ENCODE measurements at regions not wholly inside any gene's neighbourhood (a gene's known extent, or its start where the extent isn't known, plus 50 kb on each side); places are given as distances from the start of the nearest gene placed in this dataset.

GRCh38 chr16:86429663-86430062 lies 80.7 kb upstream of the FOXF1 start:
- DNase-seq = no peak

GRCh38 chr16:86430814-86431213 lies 79.5 kb upstream of the FOXF1 start:
- no peak for DNase-seq

- DNase-seq = no peak
These were observed 78.8 kb upstream of the FOXF1 start for GRCh38 chr16:86431540-86431939.

- no peak for DNase-seq
These were observed 78.3 kb upstream of the FOXF1 start for GRCh38 chr16:86432048-86432447.

DNA sequence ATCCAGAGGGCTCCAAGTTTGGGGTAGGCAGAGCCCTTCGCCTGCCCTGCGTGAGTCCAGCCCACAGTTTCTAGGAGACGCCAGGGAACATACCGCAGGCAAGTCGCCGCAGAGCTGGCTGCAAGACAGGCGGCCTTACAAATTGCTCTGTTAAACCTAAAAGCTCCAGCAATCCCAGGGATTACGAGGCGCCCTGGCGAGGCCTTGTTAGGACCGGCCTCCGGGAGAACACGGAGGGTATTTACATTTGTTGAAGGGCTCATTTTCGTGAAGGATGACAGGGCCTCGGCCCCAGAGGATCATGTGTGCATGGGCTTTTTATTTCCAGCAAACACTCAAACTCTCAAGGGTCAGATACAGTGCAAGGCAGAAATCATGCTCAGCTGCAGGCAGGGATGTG lies 77.6 kb upstream of the FOXF1 start:
- no peak for DNase-seq

GRCh38 chr16:86436466-86437185 lies 73.7 kb upstream of the FOXF1 start:
- no peak for DNase-seq

DNA sequence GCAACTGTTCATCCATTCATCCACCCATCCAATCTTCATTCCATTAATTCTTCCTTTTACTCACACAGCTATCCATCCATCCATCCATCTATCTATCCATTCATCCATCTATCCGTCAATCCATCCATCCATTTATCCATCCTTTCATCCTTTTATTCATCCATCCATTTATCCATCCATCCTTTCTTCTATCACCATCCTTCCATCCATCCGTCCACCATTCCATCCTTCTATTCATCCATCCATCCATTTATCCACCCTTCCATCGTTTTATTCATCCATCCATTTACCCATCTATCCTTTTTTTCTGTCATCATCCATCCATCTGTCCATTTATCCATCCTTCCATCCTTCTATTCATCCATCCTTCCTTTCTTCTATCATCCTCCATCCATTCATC lies 73.0 kb upstream of the FOXF1 start:
- DNase-seq = no peak

DNA sequence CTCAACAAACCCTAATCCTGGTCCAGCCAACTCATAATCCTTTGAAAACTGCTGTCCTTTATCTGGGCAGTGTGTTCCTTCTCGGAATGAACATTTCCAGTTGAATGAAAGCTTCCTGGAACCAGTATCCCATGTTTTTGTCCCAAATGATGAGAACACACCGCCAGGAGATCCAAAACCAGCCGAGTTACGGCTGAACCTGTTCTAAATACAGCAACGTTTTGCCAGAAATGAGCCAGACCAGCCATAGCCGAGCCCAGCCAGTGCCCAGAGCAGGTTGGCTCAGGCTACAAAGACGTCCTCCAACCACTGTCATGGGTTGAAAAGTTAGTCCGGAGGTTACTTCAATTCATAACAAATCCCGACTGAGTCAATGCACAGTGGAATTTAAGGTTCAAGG lies 67.6 kb upstream of the FOXF1 start:
- no peak for DNase-seq

DNA sequence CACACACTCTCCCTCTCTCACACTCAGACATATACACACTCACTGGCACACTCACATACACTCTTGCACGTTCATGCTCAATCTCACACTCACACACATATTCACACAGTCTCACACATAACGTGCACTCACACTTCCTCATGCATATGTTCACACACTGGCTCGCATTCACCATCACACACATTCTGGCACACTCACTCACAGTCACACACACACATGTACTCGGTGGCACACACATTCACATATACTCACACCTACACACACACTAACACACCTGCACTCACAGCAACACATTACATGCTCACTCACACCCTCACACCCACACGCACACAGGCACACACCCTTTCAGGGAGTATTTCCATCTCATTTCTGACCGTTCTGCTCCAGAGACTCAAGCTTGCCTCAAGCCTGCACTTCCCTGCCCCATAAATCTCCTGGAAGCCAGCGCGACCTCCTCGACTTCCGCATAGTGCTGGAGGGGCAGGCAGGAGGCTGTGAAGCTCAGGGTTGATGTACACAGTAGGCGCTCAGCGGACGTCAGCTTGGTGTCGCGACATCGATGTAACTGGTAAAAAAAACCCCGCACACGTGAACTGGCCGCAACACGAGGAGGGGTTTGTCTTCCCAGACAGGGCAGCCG lies 66.7 kb upstream of the FOXF1 start:
- DNase-seq = no peak

- no peak for DNase-seq
These were observed 66.1 kb upstream of the FOXF1 start for GRCh38 chr16:86444261-86444660.

- DNase-seq = no peak
These were observed 65.7 kb upstream of the FOXF1 start for GRCh38 chr16:86444661-86445060.

DNA sequence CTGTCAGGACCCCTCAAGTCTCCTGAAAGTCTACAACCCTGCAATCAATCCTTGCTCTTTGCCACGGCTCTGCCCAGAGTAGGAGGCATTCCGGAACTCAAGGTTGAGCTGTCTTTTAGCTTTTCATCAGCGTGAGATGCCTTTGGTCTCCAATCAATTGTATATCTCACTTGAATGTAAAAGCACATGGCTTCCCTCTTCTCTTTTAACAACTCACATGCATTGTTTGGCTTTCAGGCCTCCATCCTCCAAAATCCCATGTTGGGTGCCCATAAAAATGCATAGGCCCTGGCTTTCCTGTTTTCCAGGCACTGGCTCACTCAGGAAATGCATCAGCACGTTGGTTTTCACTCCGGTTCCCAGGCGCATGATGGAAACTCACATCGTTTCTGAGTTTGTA lies 64.0 kb upstream of the FOXF1 start:
- no peak for DNase-seq

GRCh38 chr16:86447228-86447627 lies 63.1 kb upstream of the FOXF1 start:
- DNase-seq = no peak

DNA sequence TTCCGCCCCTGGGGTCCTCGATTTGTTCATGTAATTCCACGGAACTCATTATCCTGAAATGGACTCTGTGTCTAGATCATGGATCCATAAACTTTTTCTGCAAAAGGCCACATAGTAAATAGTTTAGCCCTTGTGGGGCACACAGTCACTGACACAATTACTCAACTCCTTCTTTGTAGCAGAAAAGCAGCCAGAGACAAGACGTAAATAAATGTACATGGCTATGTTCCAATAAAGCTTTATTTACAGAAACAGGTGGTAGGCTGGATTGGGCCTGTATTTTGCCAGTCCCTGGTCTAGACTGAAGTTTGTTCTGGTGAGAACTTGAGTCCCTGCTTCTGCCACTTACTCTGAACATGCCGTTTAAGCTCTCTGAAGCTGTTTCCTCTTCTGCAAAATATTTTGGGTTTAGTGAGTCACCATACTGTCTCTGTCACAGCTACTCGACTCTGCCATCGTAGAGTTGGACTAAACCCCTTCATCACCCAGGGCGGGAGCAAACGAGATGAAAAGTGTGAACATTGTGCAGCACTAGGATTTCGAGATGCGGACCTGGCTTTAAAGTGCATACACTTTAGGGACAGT lies 61.9 kb upstream of the FOXF1 start:
- no peak for DNase-seq

GRCh38 chr16:86449446-86450095 lies 60.8 kb upstream of the FOXF1 start:
- no peak for DNase-seq

GRCh38 chr16:86450691-86451090 lies 59.6 kb upstream of the FOXF1 start:
- no peak for DNase-seq

DNA sequence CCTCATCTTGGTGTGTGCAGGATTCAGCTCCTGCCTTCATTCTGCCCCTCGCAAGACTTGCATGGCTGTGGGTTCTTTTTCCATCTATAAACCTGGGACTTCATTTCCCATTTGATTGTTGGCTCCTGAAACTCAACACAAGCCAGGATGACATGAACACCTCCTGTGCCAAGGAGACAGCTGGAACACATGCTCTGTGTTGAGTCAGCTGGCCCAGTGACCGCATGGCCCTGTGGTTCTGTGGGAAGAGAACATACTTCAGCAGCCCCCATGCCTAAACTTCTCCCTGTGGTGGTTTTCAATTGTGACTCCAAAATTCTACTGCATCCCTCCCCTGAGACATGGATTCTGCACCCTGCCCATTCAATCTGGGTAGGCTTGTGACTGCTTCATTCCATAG lies 57.9 kb upstream of the FOXF1 start:
- no peak for DNase-seq

DNA sequence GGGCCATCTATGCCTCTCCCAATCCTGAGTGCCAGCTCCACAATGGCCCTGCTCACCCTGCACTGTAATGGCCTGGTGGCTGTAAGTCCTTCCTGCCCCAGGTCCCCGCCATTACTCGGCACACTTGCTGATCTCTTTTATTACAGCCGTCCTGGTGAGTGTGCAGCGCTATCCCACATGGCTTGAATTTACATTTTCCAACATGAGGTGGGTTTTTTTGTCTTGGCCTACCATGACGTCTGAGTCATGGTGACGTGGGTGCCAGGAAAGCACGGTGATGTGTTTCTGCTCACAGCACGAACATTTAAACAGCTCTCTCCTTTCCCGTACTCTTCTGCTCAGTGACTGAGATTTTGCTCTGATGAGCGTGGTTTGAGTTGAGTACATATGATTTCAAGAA lies 55.2 kb upstream of the FOXF1 start:
- DNase-seq = no peak

GRCh38 chr16:86455640-86456039 lies 54.7 kb upstream of the FOXF1 start:
- DNase-seq = no peak

DNA sequence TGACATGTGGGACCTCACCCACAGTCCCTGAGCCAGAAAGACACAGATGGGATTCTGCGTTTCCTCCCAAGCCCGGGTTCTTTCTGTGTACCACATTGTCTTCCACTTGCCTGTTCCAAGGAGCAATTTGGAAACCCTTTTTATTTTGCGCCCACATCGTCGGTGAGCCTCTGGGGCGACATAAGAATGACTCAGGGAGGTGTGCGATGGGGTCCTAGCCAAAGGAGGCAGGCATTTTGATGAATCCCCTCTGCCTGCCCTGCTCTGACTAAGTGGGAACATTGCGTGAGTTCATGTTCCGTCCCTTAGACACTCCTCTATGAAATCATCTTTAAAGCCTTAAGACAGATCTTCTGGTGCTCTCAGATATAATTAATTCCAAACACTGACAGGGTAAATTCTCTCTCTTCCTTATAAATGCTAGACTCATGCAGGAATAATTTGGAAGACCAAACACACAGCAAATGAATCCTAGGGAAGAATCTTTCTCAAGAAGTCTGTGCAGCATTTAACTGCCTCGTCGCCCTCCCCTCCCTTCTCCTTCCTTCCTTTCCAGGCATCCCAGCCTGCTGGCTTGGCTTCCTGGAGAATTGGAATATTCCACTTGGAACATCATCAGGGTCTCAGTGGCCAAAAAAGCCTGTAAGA lies 52.7 kb upstream of the FOXF1 start:
- DNase-seq = no peak

GRCh38 chr16:86458149-86458777 lies 52.1 kb upstream of the FOXF1 start:
- DNase-seq = no peak

GRCh38 chr16:86459266-86459665 lies 51.1 kb upstream of the FOXF1 start:
- no peak for DNase-seq

Measured in stimulated activated CD8-positive, alpha-beta memory T cell treated with anti-CD3 and anti-CD28 coated beads, Interleukin-4, amount 100 ng/mL, for 48 hours (primary cell).